WTC11 (cell line): ENCODE measurements at regions not wholly inside any gene's neighbourhood (a gene's known extent, or its start where the extent isn't known, plus 50 kb on each side); places are given as distances from the start of the nearest gene placed in this dataset.

Source experiments
- ATAC-seq: fragments of 200-7000 bp; cut with Tn5 transposase; 2 replicates; pipeline ENCODE4 v1.10.0; 2021; ENCODE audit warnings: mild to moderate bottlenecking, moderate library complexity
- CTCF ChIA-PET: fragments of 300-600 bp; sonication (Branson Sonifier 250); formaldehyde crosslinking; loops from one replicate; lab custom pipeline; 2021; ENCODE audit warnings: antibody characterized with exemption; lab: Charles Lee
- POLR2A ChIA-PET: fragments of 350-600 bp; sonication (Branson Sonifier 250); formaldehyde crosslinking; loops from one replicate; lab custom pipeline; 2021; ENCODE audit warnings: antibody characterized with exemption; lab: Charles Lee
- DNase-seq: peaks from one replicate; pipeline ENCODE4 v3.0.0; 2021; ENCODE audit warnings: low spot score
- H3K27ac Mint-ChIP-seq: 2 replicates; pipeline ENCODE4 v1.8.0; 2021; ENCODE audit warnings: mixed read lengths
- H3K27me3 Mint-ChIP-seq: 2 replicates; pipeline ENCODE4 v1.8.0; 2021; ENCODE audit warnings: low read depth, mild to moderate bottlenecking, moderate library complexity, mixed read lengths
- H3K36me3 Mint-ChIP-seq: 2 replicates; pipeline ENCODE4 v1.8.0; 2021; ENCODE audit warnings: mixed read lengths
- H3K4me1 Mint-ChIP-seq: 2 replicates; pipeline ENCODE4 v1.8.0; 2022; ENCODE audit warnings: mixed read lengths
- H3K4me3 Mint-ChIP-seq: 2 replicates; pipeline ENCODE4 v1.8.0; 2021; ENCODE audit warnings: mild to moderate bottlenecking, moderate library complexity, mixed read lengths
- H3K9me3 Mint-ChIP-seq: 2 replicates; pipeline ENCODE4 v1.8.0; 2021; ENCODE audit warnings: mixed read lengths
- AFF4 ChIP-seq: sonication (generic); formaldehyde crosslinking; IDR thresholded peaks from 2 replicates; pipeline ENCODE4 v1.8.1; 2023; ENCODE audit warnings: mild to moderate bottlenecking, missing genetic modification reagents, borderline replicate concordance
- CREB1 ChIP-seq: sonication (generic); formaldehyde crosslinking; IDR thresholded peaks from 2 replicates; pipeline ENCODE4 v1.8.0; 2023; ENCODE audit warnings: mild to moderate bottlenecking, missing genetic modification reagents
- E2F1 ChIP-seq: sonication (generic); formaldehyde crosslinking; IDR thresholded peaks from 2 replicates; pipeline ENCODE4 v1.8.0; 2022; ENCODE audit warnings: mild to moderate bottlenecking, missing genetic modification reagents
- E2F4 ChIP-seq: sonication (generic); formaldehyde crosslinking; IDR thresholded peaks from 2 replicates; pipeline ENCODE4 v1.8.1; 2022; ENCODE audit warnings: low read depth, mild to moderate bottlenecking, moderate library complexity, missing genetic modification reagents, borderline replicate concordance
- ETV6 ChIP-seq: sonication (generic); formaldehyde crosslinking; IDR thresholded peaks from 2 replicates; pipeline ENCODE4 v1.8.1; 2022; ENCODE audit warnings: mild to moderate bottlenecking, missing genetic modification reagents
- FOXJ3 ChIP-seq: sonication (generic); formaldehyde crosslinking; IDR thresholded peaks from 2 replicates; pipeline ENCODE4 v1.9.0; 2021; ENCODE audit warnings: missing genetic modification reagents, mild to moderate bottlenecking, borderline replicate concordance
- FOXP1 ChIP-seq: sonication (generic); formaldehyde crosslinking; IDR thresholded peaks from 2 replicates; pipeline ENCODE4 v1.8.0; 2022; ENCODE audit warnings: missing genetic modification reagents, mild to moderate bottlenecking, moderate library complexity, borderline replicate concordance
- HMGA2 ChIP-seq: fragments of 250-450 bp; sonication (Bioruptor Pico); IDR thresholded peaks from 2 replicates; pipeline ENCODE4 v1.4.0; 2021; ENCODE audit warnings: mild to moderate bottlenecking, moderate library complexity
- IRF1 ChIP-seq: sonication (generic); formaldehyde crosslinking; IDR thresholded peaks from 2 replicates; pipeline ENCODE4 v1.8.0; 2023; ENCODE audit warnings: missing genetic modification reagents
- MAX ChIP-seq: sonication (generic); formaldehyde crosslinking; IDR thresholded peaks from 2 replicates; pipeline ENCODE4 v1.8.0; 2022; ENCODE audit warnings: mild to moderate bottlenecking, missing genetic modification reagents
- MXD4 ChIP-seq: fragments of 250-450 bp; sonication (Bioruptor Pico); IDR thresholded peaks from 2 replicates; pipeline ENCODE4 v1.8.0; 2021; ENCODE audit warnings: mild to moderate bottlenecking, moderate library complexity, borderline replicate concordance
- NR2C2 ChIP-seq: sonication (generic); formaldehyde crosslinking; IDR thresholded peaks from 2 replicates; pipeline ENCODE4 v1.8.0; 2022; ENCODE audit warnings: mild to moderate bottlenecking, missing genetic modification reagents
- SMAD4 ChIP-seq: sonication (generic); formaldehyde crosslinking; IDR thresholded peaks from 2 replicates; pipeline ENCODE4 v1.8.0; 2022; ENCODE audit warnings: mild to moderate bottlenecking, missing genetic modification reagents
- SP1 ChIP-seq: sonication (generic); formaldehyde crosslinking; conservative IDR thresholded peaks from 2 replicates; pipeline ENCODE4 v1.8.1; 2022; ENCODE audit warnings: missing genetic modification reagents
- TCF7 ChIP-seq: sonication (generic); formaldehyde crosslinking; IDR thresholded peaks from 2 replicates; pipeline ENCODE4 v1.8.0; 2022; ENCODE audit warnings: mild to moderate bottlenecking, low read depth, missing genetic modification reagents, moderate library complexity
- TP53 ChIP-seq: sonication (generic); formaldehyde crosslinking; IDR thresholded peaks from 2 replicates; pipeline ENCODE4 v1.8.1; 2023; ENCODE audit warnings: mild to moderate bottlenecking, missing genetic modification reagents
- ZBTB21 ChIP-seq: sonication (generic); formaldehyde crosslinking; IDR thresholded peaks from 2 replicates; pipeline ENCODE4 v1.8.1; 2023; ENCODE audit warnings: mild to moderate bottlenecking, missing genetic modification reagents, borderline replicate concordance
- ZNF263 ChIP-seq: sonication (generic); formaldehyde crosslinking; IDR thresholded peaks from 2 replicates; pipeline ENCODE4 v1.8.1; 2022; ENCODE audit warnings: low read depth, mild to moderate bottlenecking, moderate library complexity, missing genetic modification reagents
- ZNF317 ChIP-seq: sonication (generic); formaldehyde crosslinking; IDR thresholded peaks from 2 replicates; pipeline ENCODE4 v1.8.1; 2023; ENCODE audit warnings: low read depth, mild to moderate bottlenecking, moderate library complexity, missing genetic modification reagents, borderline replicate concordance
- ZNF512 ChIP-seq: sonication (generic); formaldehyde crosslinking; IDR thresholded peaks from 2 replicates; pipeline ENCODE4 v1.8.1; 2022; ENCODE audit warnings: missing genetic modification reagents, borderline replicate concordance
- ZSCAN18 ChIP-seq: fragments of 250-450 bp; sonication (Bioruptor Pico); IDR thresholded peaks from 2 replicates; pipeline ENCODE4 v2.1.2; 2022; ENCODE audit warnings: mild to moderate bottlenecking, moderate library complexity

- TF ChIP-seq ZNF512 (no peak), CREB1 (no peak), FOXJ3 (no peak), TP53 (CRISPR knock-in tag) (no peak), NR2C2 (no peak), TCF7 (CRISPR knock-in tag) (no peak)
- TF ChIP-seq, all 79 proteins: peak for 0
These were observed 94.3 kb upstream of the IRF2BP2 start (continued) for GRCh38 chr1:234704106-234704887.

GRCh38 chr1:234702342-234703000, 92.5 kb upstream of the IRF2BP2 start:
- no peaks in the 10 kb centered on the region for H3K36me3 Mint-ChIP-seq
- H3K27ac Mint-ChIP-seq, result no peak overlapping the region
- DNase-seq, result no peak
- TF ChIP-seq ETV6 (CRISPR knock-in tag), result no peak
- TF ChIP-seq ZSCAN18 (CRISPR knock-in tag), result no peak
- TF ChIP-seq SMAD4 (CRISPR knock-in tag), result no peak
- no peak for TF ChIP-seq FOXP1 (CRISPR knock-in tag)
- TF ChIP-seq SP1 (CRISPR knock-in tag), result no peak
- TF ChIP-seq FOXJ3, result no peak
- no peak for ATAC-seq
- POLR2A ChIA-PET, result interaction anchor here (0.6 kb wide), 2 partner anchors 16 to 142 kb away, joined by 3 to 6 read pairs; no protein-coding TSS in a partner anchor
- H3K27me3 Mint-ChIP-seq, result no peaks in the 10 kb centered on the region; the same call in 1 of the 2 replicates
- no peaks in the 10 kb centered on the region for H3K9me3 Mint-ChIP-seq
- CTCF ChIA-PET, result interaction anchor here (0.9 kb wide), 1 partner anchor 381 kb away, joined by 3 read pairs; no protein-coding TSS in a partner anchor
- H3K4me3 Mint-ChIP-seq, result no peak overlapping the region
- no peaks in the 10 kb centered on the region for H3K4me1 Mint-ChIP-seq

GRCh38 chr1:234701737-234702341, 91.9 kb upstream of the IRF2BP2 start:
- POLR2A ChIA-PET, result no interaction called here
- Mint-ChIP-seq H3K4me1 (no peaks in the 10 kb centered on the region), H3K27me3 (no peaks in the 10 kb centered on the region; the same call in 1 of the 2 replicates), H3K4me3 (no peak overlapping the region), H3K36me3 (no peaks in the 10 kb centered on the region), H3K27ac (no peak overlapping the region), H3K9me3 (no peaks in the 10 kb centered on the region)
- DNase-seq, result no peak
- CTCF ChIA-PET, result interaction anchor here (0.9 kb wide), 1 partner anchor 382 kb away, joined by 3 read pairs; no protein-coding TSS in a partner anchor
- ATAC-seq, result no peak
- no peak for TF ChIP-seq MXD4
- no peak for TF ChIP-seq E2F4
- TF ChIP-seq HMGA2 (CRISPR knock-in tag), result no peak
- TF ChIP-seq IRF1, result no peak
- no peak for TF ChIP-seq AFF4 (CRISPR knock-in tag)
- TF ChIP-seq ZBTB21 (CRISPR knock-in tag), result no peak
- TF ChIP-seq ZNF263, result no peak
- no peak for TF ChIP-seq ZNF317 (CRISPR knock-in tag)
- TF ChIP-seq E2F1, result no peak
- no peak for TF ChIP-seq MAX (CRISPR knock-in tag)
